HG03439 (cell line): ENCODE measurements at regions not wholly inside any gene's neighbourhood (a gene's known extent, or its start where the extent isn't known, plus 50 kb on each side); places are given as distances from the start of the nearest gene placed in this dataset.
A peak's percentile ranks its signal among the peaks of the same experiment; 100 is the strongest.
"Not testable (repeated sequence)": the region's sequence is repeated elsewhere in the genome, so short reads cannot be mapped to it uniquely, and the experiment has no call there.

Source experiments
- ATAC-seq: cut with Tn5 transposase; IDR thresholded peaks from one replicate; pipeline ENCODE4 v1.9.1; 2021; ENCODE audit warnings: mild to moderate bottlenecking, moderate library complexity; ENCODE audit not compliant: unreplicated experiment

DNA sequence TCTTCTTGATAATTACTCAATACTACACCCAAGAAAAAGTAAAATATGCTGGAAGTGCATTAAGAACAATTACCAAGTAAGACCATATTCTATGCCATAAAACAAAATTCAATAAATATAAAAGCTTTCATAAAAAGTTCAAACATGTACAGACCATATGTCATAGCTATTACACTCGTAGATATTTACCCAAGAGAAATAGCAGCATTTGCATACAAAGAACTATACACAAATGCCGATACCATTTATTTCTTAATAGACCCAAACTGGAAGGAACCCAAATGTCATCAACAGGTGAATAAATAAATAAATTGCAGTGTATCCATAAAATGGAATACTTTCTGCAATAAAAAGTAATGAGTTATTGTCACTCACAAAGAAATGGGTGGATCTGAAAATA lies 78.3 kb upstream of the SLC16A7 start:
- ATAC-seq: no peak

GRCh38 chr12:59500915-59501314 lies 94.9 kb upstream of the SLC16A7 start:
- no peak for ATAC-seq

DNA sequence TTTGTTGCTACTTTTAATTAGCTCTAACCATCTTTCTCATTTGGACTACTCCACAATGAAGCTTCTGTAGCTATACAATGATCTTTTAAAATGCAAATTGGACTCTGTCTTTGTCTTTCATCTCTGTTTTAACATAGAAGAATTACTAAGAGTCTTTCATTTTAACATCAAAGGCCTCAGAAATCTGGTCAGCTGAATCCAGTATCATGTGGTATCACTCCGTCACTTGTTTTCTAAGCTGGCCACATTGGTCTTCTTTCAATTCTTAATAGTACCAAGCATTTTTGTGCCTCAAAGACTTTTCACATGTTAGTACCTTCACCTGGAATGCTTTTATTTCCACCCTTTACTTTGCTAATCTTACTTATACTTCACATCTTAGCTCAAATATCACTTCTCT lies 95.5 kb upstream of the SLC16A7 start:
- no peak for ATAC-seq

GRCh38 chr12:59499774-59500173 lies 96.1 kb upstream of the SLC16A7 start:
- peak; percentile 96 for ATAC-seq

DNA sequence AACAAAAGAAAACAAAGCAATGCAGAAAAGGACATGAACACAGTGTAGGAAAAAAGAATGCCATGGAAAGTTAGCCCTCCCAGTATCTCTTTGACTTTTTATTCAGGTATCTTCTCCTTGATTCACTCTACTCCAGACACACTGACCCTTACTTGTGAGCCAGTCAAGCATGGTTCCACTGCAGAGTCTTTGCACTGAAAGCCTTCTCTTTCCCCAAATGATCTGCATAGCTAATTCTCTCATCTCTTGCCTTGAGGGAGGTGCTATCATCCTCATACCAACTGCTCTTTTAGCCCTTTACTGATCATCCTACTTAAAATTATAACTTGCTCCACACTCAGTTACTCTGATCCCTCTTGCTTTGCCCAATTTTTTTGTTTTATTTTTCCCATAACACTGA lies 101.2 kb upstream of the SLC16A7 start:
- ATAC-seq: no peak

DNA sequence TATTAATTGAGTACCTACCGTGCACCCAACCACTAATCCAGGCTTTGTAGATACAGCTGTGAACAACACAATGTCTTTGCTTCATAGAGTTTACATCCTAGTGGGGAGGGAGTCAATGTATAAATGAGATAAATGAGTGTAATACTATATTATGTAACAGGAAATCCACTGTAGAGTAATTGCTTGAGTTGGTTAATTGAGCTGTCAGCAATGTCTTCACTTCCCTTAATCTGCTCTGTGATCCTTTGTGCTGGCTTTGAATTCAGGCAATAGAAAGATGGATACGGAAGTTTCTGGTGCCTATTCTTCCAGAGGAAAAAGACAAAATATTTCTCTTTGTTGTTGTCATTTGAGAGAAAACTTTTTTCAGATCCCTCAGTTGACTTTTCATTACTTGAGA lies 104.0 kb upstream of the SLC16A7 start:
- no peak for ATAC-seq

DNA sequence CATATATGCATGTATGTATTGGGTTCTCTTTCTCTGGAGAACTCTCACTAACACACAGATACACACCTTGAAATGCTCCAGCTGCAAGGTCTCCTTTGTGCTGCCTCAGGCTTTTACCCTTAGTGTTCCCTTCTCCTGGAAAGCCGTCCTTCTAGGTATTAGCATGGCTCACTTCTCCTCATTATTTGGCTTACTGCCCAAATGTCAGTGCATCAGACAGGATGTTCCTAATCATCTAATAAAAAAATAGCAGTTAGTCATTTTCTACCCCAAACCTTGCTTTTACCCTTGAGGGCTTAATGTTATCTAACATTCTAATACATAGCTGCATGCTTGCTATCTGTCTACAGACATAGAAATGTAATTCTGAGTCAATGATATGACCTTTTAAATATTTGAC lies 109.0 kb upstream of the SLC16A7 start:
- no peak for ATAC-seq

DNA sequence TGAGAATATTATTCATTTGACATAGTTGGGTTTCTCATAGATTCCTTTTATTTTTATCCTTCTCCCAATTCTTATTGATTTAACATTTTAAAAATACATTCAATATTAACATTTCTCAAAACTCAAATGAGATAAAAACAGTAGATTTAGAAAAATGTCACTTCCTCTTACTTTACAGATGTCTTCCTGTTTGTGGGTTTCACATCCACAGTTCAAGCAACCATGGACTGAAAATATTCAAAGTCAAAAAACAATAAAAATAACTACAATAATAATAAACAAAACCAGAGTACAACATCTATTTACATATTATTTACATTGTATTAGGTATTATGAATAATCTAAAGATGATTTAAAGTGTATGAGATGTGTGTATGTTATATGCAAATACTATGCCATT lies 111.3 kb upstream of the SLC16A7 start:
- no peak for ATAC-seq

DNA sequence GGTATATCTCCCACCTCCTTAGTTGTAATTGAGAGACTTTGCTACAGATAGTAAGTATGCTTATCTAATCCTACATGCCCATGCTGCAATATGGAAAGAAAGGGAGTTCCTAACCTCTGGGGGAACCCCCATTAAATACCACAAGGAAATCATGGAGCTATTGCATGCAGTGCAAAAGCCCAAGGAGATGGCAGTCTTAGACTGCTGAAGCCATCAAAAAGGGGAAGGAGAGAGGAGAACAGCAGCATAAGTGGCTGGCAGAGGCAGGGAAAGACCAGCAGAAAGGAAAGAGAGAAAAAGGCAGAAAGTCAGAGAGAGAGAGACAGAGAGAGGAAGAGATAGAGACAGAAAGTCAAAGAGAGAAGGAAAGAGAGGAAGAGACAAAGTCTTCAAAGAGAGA lies 121.6 kb upstream of the SLC16A7 start:
- not testable (repeated sequence) for ATAC-seq

DNA sequence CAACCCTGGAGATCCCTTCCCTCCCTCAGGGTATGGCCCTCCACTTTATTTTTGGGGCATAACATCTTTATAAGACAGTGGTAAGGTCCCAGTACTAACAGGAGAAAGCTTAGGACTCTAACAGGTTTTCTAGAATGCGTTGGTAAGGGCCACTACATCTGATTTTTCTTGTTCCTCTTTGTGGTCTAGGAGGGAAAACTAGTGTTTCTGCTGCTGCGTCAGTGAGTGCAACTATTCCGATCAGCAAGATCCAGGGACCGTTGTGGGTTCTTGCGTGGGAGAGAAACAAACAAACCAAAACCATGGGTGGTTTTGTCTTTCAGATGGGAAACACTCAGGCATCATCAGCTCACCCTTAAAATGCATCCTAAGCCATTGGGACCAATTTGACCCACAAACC lies 123.6 kb upstream of the SLC16A7 start:
- no peak for ATAC-seq

DNA sequence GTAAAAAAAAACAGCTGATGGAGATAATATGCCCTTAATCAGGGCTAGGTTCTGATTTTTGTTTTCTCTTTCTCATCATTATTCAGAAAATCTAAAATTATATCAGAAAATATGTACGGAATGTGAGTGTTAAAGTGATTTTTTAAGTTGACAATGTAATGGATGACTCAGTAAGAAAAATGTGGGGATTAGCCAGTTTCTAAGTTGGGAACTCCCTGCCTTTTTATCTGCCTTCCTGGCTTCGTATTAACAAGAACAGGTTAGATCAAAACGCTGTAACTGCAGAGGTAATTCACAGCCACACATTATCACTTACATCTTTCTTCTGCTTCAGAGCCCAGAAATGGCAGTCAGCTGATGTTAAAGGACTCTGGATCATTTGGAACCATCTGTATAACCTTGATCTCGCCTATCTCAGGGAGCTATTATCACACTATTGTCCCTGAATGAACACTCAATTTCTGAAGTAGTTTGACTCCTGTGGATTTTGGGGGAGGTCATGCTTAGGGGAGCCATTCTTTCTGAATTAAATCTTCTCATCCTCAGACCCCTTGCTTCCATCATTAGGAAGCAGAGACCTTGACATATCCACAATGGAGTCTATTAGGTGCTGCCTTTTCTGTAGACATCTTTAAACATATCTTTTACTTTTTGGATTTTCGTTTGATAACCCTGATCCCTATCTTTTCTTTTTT lies 135.7 kb upstream of the SLC16A7 start:
- no peak for ATAC-seq

DNA sequence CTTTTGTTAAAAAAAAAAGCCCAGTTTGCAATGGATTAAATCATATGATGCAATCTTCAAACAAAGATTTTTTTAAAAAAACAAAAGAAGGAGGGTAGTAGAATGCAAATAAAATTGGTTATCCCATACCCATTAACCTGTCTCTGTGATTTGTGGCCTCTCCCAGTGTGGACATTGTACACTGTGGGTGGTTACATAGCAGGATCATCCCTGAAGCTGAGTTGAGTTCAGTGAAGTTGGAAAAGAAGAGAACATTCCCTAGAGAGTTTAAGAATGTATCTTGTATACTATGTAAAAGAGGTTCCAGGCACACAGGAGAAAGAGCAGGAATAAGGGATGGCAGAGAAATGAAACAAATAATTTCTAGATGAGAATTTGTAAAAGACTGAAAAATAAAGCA lies 142.4 kb upstream of the SLC16A7 start:
- no peak for ATAC-seq

DNA sequence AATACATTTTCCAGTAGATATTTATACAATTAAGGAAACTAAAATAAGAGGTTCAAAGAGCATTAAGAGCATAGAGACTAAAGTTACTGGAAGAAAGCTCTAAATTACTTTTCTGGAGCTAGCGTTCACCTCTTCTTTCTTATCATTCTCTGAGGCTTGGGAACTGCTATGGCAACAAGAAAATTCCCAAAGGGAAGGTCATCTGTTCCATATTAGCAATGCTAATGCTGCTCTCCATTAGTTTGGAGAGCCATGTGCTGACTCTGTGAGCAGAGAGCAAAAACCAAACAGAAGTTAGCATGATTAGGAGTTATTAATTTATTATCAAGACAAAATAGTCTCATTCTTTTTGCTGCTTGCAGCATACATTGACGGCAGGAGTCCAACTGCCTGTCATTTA lies 143.1 kb upstream of the SLC16A7 start:
- ATAC-seq: no peak

DNA sequence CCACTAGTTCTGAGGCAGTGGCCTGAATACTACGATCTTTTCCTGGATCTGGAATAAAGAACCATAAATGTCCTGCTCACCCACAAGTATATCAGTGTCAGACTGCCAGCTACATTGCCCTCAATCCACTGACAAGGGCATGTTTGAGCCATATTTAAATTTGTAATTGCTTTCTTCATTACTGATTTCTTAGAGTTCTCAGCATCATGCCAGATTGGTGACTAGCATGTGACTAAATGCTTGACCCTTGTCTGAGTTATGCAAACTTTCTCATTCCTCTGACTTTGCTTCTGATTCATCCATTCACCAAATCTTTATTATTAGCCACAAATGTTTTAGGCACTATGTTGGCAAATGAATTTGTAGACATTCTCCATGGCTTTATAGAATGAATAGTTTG lies 143.6 kb upstream of the SLC16A7 start:
- no peak for ATAC-seq

GRCh38 chr12:59446116-59446515 lies 149.7 kb upstream of the SLC16A7 start:
- ATAC-seq: no peak

- no peak for ATAC-seq
These were observed 150.9 kb upstream of the SLC16A7 start for GRCh38 chr12:59444932-59445331.

DNA sequence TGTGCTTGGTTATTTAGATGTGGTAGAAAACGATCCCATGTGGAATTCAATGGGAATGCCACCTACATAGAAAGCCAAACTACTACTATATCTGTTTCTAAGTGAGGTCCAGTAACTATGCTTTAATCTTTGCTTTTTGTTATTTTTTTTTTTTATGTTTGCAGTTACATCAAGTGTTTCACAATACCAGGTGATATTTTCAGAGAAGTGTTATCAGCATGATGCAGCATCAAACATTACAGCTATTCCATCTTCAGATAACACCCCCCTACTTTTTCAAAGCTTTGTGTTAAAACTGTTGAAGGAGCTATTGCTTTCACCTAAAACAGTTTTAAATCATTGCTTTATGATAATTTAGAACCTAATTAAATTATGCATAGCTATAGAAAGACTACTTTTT lies 163.8 kb upstream of the SLC16A7 start:
- no peak for ATAC-seq

DNA sequence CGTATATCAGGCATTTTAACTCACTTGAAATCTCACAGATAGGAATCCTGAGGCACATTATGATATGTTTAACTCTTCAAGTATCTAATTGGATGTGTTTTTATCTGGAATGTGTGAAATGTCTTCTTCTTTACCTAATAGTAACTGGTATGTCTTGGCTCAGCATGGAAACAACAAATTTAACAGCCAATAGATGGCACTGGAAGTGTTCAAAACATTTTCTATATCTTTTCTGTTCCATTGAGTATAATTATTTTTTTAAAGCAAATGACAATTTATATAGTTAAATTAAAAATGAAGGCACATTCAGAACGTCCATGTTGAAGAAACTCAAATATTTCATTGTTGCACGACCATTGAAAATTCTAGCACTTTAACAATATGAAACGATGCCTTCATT lies 164.6 kb upstream of the SLC16A7 start:
- no peak for ATAC-seq

DNA sequence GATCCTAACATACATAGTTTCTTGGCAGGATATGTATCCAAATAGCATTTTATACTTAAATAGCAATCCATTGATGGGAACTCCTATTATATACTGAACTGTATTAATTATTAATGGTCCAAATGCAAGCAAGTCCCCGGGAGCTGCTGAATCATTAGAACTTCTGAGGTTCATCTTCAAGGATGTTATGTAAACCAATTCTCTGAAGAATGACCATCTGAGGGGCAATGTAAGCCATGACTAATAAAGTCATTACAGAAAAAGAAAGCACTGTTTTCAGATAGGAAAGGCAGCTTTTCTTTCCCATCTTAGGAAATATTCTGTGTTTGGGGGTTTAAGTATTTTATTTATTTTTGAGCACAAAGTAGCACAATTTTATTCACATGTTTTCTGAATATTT lies 166.1 kb upstream of the SLC16A7 start:
- ATAC-seq: no peak

DNA sequence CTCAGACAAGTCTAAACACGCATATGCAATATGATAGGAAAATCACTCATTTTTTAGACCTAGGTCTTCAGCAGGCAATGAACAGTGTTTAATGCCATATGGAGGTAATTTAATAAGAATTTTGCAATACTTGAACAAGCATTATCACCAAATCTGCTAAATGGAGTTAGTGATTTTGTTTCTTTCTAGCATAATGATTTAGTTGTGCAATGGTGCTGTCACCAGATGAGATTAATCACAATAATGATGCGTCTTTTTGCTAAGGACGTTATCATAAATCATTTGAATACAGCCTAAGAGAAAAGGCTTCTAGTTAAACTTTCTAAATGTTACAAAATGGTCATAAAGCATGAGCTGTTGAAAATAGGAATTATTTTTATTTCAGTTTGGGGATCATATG lies 170.0 kb upstream of the SLC16A7 start:
- ATAC-seq: no peak

GRCh38 chr12:59424666-59425065 lies 171.2 kb upstream of the SLC16A7 start:
- ATAC-seq: not testable (repeated sequence)

GRCh38 chr12:59414051-59414450 lies 181.8 kb upstream of the SLC16A7 start:
- no peak for ATAC-seq

- no peak for ATAC-seq
These were observed 187.4 kb upstream of the SLC16A7 start for GRCh38 chr12:59408431-59408830.
